Right atrium auricular region (tissue), 2 donors: ENCODE measurements at regions not wholly inside any gene's neighbourhood (a gene's known extent, or its start where the extent isn't known, plus 50 kb on each side); places are given as distances from the start of the nearest gene placed in this dataset.

ENCODE experiments used
- DNase-seq: peaks from one replicate; pipeline ENCODE4 v3.0.0-alpha.2; 2019; ENCODE audit warnings: low spot score
- H3K27ac ChIP-seq, 2 donors: fragments of 200-600 bp; sonication (generic); 1 replicate in 1 of 2; 2 replicates in 1 of 2; pipeline ENCODE4 v1.5.1; 2016 to 2019
- H3K27me3 ChIP-seq, 2 donors: fragments of 200-600 bp; sonication (generic); one replicate each; pipeline versions ENCODE4 v1.5.1 to v1.6.0; 2017 to 2019
- H3K36me3 ChIP-seq: fragments of 200-600 bp; sonication (generic); one replicate; pipeline ENCODE4 v1.5.1; 2016
- H3K4me1 ChIP-seq, 2 donors: fragments of 200-600 bp; sonication (generic); one replicate each; pipeline versions ENCODE4 v1.5.1 to v1.6.0; 2017 to 2019
- H3K4me3 ChIP-seq, 2 donors: fragments of 200-600 bp; sonication (generic); 1 replicate in 1 of 2; 2 replicates in 1 of 2; pipeline ENCODE4 v1.5.1; 2017 to 2019; ENCODE audit warnings: mild to moderate bottlenecking in 1 of 2, moderate library complexity in 1 of 2
- H3K9me3 ChIP-seq, 2 donors: fragments of 200-600 bp; sonication (generic); one replicate each; pipeline ENCODE4 v1.5.1; 2019
- TF ChIP-seq, protein P1 (sequence below), 2 donors: fragments of 200-600 bp; sonication (generic); IDR thresholded peaks; one replicate each; pipeline ENCODE4 v1.5.1; 2019; ENCODE audit warnings: antibody characterized with exemption in 2 of 2

DNA sequence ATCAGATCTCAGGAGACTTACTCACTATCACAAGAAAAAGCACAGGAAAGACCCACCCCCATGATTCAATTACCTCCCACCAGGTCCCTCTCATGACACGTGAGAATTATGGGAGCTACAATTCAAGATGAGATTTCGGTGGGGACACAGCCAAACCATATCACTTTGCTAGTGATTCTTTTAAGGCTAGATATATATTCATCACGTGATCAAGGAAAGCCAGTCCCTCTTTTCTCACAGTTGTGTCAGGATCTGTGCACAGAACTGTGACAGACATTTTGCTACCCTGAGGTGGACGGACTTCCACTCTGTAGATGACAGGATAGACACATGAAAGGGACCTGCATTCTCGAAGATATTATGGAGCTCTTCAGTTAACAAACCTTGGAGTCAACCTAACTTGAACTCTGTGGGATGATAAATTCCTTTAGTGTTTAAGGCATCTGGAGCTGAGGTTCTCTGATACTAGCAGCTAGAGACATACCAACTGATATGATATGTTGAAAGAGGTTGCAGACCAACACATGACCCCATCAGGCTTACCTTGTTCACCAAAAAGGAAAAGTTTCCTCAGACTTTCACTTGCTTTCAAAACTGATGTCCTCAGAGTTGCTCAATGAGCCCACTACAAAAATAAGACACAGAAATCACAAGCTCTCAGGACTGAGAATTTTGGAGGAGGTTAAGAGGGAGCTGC is 66.3 kb upstream of the SCG2 start:
- Histone ChIP-seq H3K36me3 (no peaks in the 10 kb centered on the region), H3K27me3 (no peaks in the 10 kb centered on the region), H3K4me3 (no peak overlapping the region), H3K9me3 (no peaks in the 10 kb centered on the region), H3K27ac (no peak overlapping the region), H3K4me1 (no peaks in the 10 kb centered on the region)
- no peak for DNase-seq
- TF ChIP-seq, protein P1, sequence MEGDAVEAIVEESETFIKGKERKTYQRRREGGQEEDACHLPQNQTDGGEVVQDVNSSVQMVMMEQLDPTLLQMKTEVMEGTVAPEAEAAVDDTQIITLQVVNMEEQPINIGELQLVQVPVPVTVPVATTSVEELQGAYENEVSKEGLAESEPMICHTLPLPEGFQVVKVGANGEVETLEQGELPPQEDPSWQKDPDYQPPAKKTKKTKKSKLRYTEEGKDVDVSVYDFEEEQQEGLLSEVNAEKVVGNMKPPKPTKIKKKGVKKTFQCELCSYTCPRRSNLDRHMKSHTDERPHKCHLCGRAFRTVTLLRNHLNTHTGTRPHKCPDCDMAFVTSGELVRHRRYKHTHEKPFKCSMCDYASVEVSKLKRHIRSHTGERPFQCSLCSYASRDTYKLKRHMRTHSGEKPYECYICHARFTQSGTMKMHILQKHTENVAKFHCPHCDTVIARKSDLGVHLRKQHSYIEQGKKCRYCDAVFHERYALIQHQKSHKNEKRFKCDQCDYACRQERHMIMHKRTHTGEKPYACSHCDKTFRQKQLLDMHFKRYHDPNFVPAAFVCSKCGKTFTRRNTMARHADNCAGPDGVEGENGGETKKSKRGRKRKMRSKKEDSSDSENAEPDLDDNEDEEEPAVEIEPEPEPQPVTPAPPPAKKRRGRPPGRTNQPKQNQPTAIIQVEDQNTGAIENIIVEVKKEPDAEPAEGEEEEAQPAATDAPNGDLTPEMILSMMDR (IDR thresholded peaks at IDR 0.05) = no peak

DNA sequence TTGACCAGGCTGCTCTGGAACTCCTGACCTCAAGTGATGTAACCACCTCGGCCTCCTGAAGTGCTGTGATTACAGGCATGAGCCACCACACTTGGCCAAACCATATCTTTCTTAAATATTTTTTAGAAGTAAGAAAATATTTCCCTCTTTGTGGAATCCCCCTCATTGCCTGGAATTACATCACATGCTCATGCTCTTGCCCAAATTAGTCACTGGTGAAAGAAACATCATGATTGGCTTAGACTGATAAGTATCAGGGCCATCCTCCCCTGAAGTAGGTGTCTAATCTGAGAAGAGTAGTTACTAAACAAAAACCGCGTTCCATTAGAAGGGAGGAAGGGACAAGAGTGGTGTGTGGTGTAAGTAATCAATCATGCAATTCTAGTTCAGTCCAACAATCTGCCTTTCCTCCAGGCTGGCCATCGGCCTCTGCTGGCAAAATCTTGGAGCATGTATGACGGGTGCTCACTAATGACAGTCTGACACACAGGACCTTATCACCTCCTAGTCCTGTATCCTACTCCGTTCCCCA is 52.3 kb upstream of the SCG2 start:
- DNase-seq = no peak
- H3K27me3 ChIP-seq = no peaks in the 10 kb centered on the region
- TF ChIP-seq, protein P1 (IDR thresholded peaks at IDR 0.05) = no peak

DNA sequence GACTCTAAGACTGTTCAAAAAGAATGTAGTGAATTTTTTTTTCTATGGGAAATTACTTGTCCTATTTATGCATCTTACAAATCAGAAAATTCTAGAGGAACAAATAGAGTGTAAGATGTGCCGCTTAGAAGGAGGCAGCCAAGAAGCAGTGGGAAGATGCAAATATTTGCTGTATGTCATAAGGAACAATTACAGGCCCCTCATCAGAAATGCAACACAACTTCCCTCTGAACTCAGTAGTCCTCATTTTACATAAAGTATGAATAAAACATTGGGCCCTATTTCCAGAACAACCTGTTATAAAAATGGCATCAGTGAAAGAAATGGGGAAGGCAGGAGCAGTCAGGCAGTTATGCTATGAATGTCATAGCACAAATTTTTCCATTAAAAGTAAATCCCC is 50.7 kb upstream of the SCG2 start:
- Histone ChIP-seq H3K4me3 (no peak overlapping the region), H3K9me3 (no peaks in the 10 kb centered on the region), H3K27me3 (no peaks in the 10 kb centered on the region), H3K4me1 (no peaks in the 10 kb centered on the region), H3K36me3 (no peaks in the 10 kb centered on the region), H3K27ac (no peak overlapping the region)
- DNase-seq = no peak
- TF ChIP-seq, protein P1 (IDR thresholded peaks at IDR 0.05) = no peak

More for the DNA sequence above, 52.3 kb upstream of the SCG2 start:
- Histone ChIP-seq H3K36me3 (no peaks in the 10 kb centered on the region), H3K4me3 (no peak overlapping the region), H3K4me1 (no peaks in the 10 kb centered on the region), H3K9me3 (no peaks in the 10 kb centered on the region), H3K27ac (no peak overlapping the region)

DNA sequence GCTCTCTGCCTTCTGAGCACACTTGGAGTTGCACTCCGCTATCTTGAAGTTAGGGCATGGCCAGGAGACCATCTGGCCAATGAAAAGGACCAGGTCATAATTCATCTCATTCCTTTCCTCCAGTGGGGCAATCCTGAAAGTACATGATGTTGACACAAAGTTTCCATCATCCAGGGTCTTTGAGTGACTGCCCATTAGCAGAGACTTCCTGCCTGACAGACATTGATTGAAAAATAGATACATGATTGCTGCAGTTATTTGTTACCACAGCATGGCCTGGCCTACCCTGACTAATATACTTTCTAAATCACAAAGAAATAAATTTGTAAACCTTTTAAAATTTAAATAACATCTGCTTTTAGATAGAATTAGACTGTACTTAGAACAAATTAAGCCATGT is 50.0 kb upstream of the SCG2 start:
- Histone ChIP-seq H3K4me3 (no peak overlapping the region), H3K27ac (no peak overlapping the region), H3K27me3 (no peaks in the 10 kb centered on the region), H3K9me3 (no peaks in the 10 kb centered on the region), H3K36me3 (no peaks in the 10 kb centered on the region), H3K4me1 (no peaks in the 10 kb centered on the region)
- TF ChIP-seq, protein P1 (IDR thresholded peaks at IDR 0.05) = no peak
- no peak for DNase-seq
